Choroid plexus epithelial cell (primary cell): ENCODE measurements at regions not wholly inside any gene's neighbourhood (a gene's known extent, or its start where the extent isn't known, plus 50 kb on each side); places are given as distances from the start of the nearest gene placed in this dataset.

ENCODE experiments used
- DNase-seq: peaks from one replicate; pipeline ENCODE4 v3.0.0-alpha.2; 2010; ENCODE audit warnings: low read depth
- H3K4me3 ChIP-seq: 2 replicates; pipeline ENCODE4 v1.5.1; 2011; ENCODE audit warnings: low read depth, mild to moderate bottlenecking, control low read depth, low read length, moderate library complexity
- TF ChIP-seq, protein P1 (sequence below): conservative IDR thresholded peaks from 2 replicates; pipeline ENCODE4 v1.5.1; 2011; ENCODE audit warnings: low read depth, mild to moderate bottlenecking, control low read depth, inconsistent platforms, low read length, moderate library complexity

DNA sequence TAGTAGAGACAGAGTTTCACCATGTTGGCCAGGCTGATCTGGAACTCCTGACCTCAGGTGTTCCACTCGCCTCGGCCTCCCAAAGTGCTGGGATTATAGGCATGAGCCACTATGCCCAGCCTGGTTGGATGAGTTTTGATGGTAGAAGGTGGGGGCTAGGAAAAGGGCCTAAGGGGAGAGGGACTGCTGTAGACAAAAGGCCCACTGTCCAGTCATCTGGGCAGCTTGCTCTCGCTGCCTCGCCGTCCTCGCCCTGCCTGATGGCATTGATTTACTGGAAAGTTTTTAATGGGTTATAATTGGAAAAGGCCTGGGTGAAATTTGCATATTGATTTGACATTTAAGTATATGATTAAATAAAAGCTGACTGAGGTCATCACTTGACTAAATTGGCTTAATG, 175.1 kb upstream of the CSF3R start:
- no peak for DNase-seq
- H3K4me3 ChIP-seq, result no peak overlapping the region
- TF ChIP-seq, protein P1, sequence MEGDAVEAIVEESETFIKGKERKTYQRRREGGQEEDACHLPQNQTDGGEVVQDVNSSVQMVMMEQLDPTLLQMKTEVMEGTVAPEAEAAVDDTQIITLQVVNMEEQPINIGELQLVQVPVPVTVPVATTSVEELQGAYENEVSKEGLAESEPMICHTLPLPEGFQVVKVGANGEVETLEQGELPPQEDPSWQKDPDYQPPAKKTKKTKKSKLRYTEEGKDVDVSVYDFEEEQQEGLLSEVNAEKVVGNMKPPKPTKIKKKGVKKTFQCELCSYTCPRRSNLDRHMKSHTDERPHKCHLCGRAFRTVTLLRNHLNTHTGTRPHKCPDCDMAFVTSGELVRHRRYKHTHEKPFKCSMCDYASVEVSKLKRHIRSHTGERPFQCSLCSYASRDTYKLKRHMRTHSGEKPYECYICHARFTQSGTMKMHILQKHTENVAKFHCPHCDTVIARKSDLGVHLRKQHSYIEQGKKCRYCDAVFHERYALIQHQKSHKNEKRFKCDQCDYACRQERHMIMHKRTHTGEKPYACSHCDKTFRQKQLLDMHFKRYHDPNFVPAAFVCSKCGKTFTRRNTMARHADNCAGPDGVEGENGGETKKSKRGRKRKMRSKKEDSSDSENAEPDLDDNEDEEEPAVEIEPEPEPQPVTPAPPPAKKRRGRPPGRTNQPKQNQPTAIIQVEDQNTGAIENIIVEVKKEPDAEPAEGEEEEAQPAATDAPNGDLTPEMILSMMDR, result no peak

DNA sequence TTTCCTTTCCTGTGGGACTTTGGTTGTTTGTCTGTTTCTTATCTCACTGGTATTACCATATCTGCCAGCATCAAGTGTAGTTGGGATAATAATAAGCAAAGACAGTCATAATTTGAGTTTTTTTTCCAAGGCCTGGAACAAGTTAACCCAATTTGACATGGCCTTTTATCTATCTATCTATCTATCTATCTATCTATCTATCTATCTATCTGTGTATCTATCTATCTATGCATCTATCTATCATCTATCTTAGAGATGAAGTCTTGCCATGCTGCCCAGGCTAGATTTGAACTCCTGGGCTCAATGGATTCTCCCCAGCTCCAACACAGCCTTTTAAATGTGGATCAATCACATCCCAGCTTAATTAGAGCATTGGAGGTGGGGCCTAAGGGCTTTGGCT, 174.1 kb upstream of the CSF3R start:
- TF ChIP-seq, protein P1, result no peak
- H3K4me3 ChIP-seq, result no peak overlapping the region
- no peak for DNase-seq

DNA sequence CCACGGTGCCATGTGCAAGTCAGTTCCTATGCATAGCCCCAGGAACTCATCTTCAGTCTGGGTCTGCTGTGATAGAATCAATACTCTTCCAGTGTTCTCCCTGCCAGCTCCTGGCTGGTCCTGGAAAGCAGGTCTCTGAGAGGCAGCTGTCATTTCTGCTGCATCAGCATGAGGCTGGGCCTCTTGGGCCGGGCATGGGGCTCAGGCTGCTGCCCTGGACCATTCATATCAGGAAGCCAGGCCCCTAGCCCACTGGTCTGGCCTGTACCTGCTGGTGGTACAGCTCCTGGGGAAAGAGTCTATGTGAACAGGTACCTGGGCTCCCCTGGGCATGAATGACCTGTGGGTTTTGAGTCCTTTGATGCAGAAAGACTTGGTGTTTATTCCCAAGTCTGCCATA, 173.6 kb upstream of the CSF3R start:
- DNase-seq, result no peak
- no peak overlapping the region for H3K4me3 ChIP-seq
- TF ChIP-seq, protein P1, result no peak

DNA sequence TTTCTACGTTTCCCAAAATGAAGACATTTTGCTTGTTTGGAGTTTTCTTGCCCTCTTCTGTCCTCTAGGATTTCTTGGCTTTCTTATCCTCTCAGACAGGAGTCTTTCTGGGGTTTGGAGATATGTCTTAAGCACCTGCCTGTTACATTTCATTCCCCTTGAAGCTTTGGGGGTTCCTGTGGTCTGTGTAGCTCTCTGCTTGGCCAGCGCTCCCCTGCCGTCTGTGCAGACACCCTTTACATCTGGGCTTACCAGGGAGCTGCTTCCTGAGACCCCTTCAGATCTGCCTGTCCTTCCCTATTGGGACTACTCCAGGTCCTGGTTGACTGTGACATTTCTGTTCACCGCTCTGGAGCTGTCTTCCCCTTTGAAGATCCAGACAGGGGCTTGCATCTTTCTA, 171.9 kb upstream of the CSF3R start:
- TF ChIP-seq, protein P1, result no peak
- no peak for DNase-seq
- no peak overlapping the region for H3K4me3 ChIP-seq

DNA sequence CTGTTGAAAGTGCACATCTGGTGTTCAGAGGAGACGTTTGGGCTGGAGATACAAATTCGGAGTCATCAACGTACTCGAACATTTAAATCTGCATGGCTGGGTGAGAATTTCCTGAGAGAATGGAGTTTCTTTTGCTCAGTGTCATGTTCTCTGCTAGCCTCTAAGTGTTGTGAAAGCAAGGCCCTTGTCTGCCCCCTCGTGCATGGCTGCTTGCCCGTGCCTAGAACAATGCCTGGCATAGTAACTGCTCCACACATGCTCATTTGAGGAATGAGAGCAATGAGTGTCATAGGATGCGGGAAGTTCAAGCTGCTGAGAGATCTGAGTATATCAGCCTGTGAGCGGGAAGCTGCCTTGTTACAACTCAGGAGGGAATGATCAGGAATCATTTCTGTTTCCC, 171.1 kb upstream of the CSF3R start:
- DNase-seq, result peak; percentile 5
- TF ChIP-seq, protein P1, result no peak
- no peak overlapping the region for H3K4me3 ChIP-seq

DNA sequence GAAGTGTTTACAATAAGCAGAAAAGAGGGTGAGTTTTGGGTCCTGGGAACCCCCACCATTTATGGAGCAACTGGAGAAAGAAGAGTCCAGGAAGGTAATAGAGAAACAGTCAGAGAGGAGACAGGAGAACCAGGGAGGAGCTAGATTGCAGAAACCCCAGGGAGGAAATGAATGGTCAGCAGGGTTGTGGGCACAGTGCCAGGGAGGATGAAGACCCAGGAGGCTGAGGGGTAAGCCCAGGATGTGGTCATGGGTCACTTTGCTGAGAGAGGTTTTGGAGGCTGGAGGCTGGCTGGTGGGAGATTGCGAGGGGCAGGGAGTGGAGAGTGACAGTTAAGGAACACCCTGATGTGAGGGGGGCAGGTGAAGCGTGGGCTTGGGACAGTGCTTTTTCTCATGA, 169.9 kb upstream of the CSF3R start:
- no peak for DNase-seq
- TF ChIP-seq, protein P1, result no peak

DNA sequence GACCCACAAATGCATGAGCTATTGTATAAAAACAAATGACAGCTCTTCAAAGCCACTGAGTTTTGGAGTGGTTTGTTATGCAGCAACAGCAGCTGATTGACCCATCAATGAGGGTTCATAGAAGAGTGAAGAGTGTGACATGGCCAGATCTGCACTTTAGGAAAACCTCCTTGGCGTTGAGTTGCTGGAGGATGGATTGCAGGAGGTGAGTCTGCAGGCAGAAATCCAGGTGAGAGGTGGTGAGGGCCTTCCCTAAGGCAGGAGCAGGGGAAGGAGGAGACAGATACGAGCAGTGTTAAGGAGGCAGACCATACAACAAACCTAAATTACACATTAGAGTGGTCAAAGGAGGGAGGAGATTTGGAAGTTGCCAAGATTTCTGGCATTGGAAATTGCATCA, 169.3 kb upstream of the CSF3R start:
- no peak for DNase-seq
- TF ChIP-seq, protein P1, result no peak
- no peak overlapping the region for H3K4me3 ChIP-seq

More for the DNA sequence above, 169.9 kb upstream of the CSF3R start:
- H3K4me3 ChIP-seq, result no peak overlapping the region
